HCT116 (cell line): ENCODE measurements at regions not wholly inside any gene's neighbourhood (a gene's known extent, or its start where the extent isn't known, plus 50 kb on each side); places are given as distances from the start of the nearest gene placed in this dataset.

Source experiments
- CEBPB ChIP-seq: IDR thresholded peaks from 2 replicates; pipeline ENCODE4 v1.6.1; 2012; ENCODE audit warnings: low read depth
- CTCF ChIP-seq, 3 experiments: fragments of 200-600 bp in 1 of 3; sonication (generic) in 1 of 3; IDR thresholded peaks in 2 of 3; conservative IDR thresholded peaks in 1 of 3; 2 replicates each; pipeline ENCODE4 v1.5.1; 2012 to 2017; ENCODE audit warnings: low read depth in 2 of 3, low read length in 2 of 3, antibody characterized with exemption in 1 of 3, borderline replicate concordance in 1 of 3, control low read depth in 1 of 3, mild to moderate bottlenecking in 1 of 3, mixed read lengths in 1 of 3, mixed run types in 1 of 3, moderate library complexity in 1 of 3; ENCODE audit not compliant: insufficient read depth in 1 of 3
- EGR1 ChIP-seq: IDR thresholded peaks from 2 replicates; pipeline ENCODE4 v1.6.1; 2012; ENCODE audit warnings: low read depth
- EZH2 ChIP-seq: fragments of 200-600 bp; sonication (generic); IDR thresholded peaks from 2 replicates; pipeline ENCODE4 v1.6.1; 2017; ENCODE audit warnings: antibody characterized with exemption, mixed run types
- EZH2phosphoT487 ChIP-seq: fragments of 200-600 bp; IDR thresholded peaks from 2 replicates; pipeline ENCODE4 v1.6.1; 2018; ENCODE audit warnings: antibody characterized with exemption, borderline replicate concordance
- JUND ChIP-seq: IDR thresholded peaks from 2 replicates; pipeline ENCODE4 v1.6.1; 2012
- MAX ChIP-seq: IDR thresholded peaks from 2 replicates; pipeline ENCODE4 v1.6.1; 2012
- POLR2A ChIP-seq: IDR thresholded peaks from 2 replicates; pipeline ENCODE4 v1.7.0; 2011; ENCODE audit warnings: borderline replicate concordance; ENCODE audit not compliant: insufficient read depth, insufficient read length; ENCODE audit errors: extremely low read depth
- RAD21 ChIP-seq: IDR thresholded peaks from 2 replicates; pipeline ENCODE4 v1.6.1; 2012; ENCODE audit warnings: low read depth, mild to moderate bottlenecking
- REST ChIP-seq: IDR thresholded peaks from 2 replicates; pipeline ENCODE4 v1.6.1; 2012; ENCODE audit warnings: low read depth
- SIN3A ChIP-seq: IDR thresholded peaks from 2 replicates; pipeline ENCODE4 v1.6.1; 2012; ENCODE audit warnings: low read depth
- YY1 ChIP-seq: IDR thresholded peaks from 2 replicates; pipeline ENCODE4 v1.6.1; 2011; ENCODE audit warnings: low read length, low read depth, moderate library complexity, mild to moderate bottlenecking; ENCODE audit not compliant: insufficient replicate concordance; ENCODE audit errors: extremely low read depth
- ZBTB33 ChIP-seq: IDR thresholded peaks from 2 replicates; pipeline ENCODE4 v1.6.1; 2011; ENCODE audit warnings: mild to moderate bottlenecking, low read length, moderate library complexity; ENCODE audit not compliant: insufficient replicate concordance; ENCODE audit errors: extremely low read depth

- TF ChIP-seq CTCF (IDR thresholded peaks at IDR 0.05 in 2 of 3, conservative IDR thresholded peaks at IDR 0.05 in 1 of 3; ENCODE audit: borderline replicate concordance in 1 of 3, insufficient read depth in 1 of 3, low read depth in 2 of 3, low read length in 2 of 3): no peak
- TF ChIP-seq ZBTB33: no peak
- no peak for TF ChIP-seq JUND
- no peak for TF ChIP-seq POLR2A
- TF ChIP-seq MAX: no peak
- no peak for TF ChIP-seq EZH2
- TF ChIP-seq RAD21: no peak
- no peak for TF ChIP-seq YY1
- TF ChIP-seq EZH2phosphoT487: no peak
- TF ChIP-seq REST: no peak
- no peak for TF ChIP-seq SIN3A
- TF ChIP-seq CEBPB: no peak
- no peak for TF ChIP-seq EGR1
Observed at GRCh38 chr17:13765701-13766100, 164.0 kb upstream of the HS3ST3A1 start.
